Spleen (tissue), 11 donors: ENCODE measurements at regions not wholly inside any gene's neighbourhood (a gene's known extent, or its start where the extent isn't known, plus 50 kb on each side); places are given as distances from the start of the nearest gene placed in this dataset.

Experiments used
- DNase-seq: peaks from one replicate; pipeline ENCODE4 v3.0.0-alpha.2; 2020
- H3K27ac ChIP-seq, 8 donors: fragments of 200-600 bp; sonication (generic) in 7 of 8; 1 replicate in 4 of 8; 2 replicates in 4 of 8; pipeline versions ENCODE4 v1.5.0 to v1.8.0; 2016 to 2021; ENCODE audit warnings: inconsistent platforms in 4 of 8, mild to moderate bottlenecking in 4 of 8, moderate library complexity in 1 of 8
- H3K27me3 ChIP-seq, 7 donors: fragments of 200-600 bp; sonication (generic) in 6 of 7; replicated peaks in 1 of 7; 1 replicate in 4 of 7; 2 replicates in 3 of 7; pipeline versions ENCODE4 v1.5.0 to v1.8.0; 2016 to 2021; ENCODE audit warnings: inconsistent platforms in 3 of 7, mild to moderate bottlenecking in 1 of 7
- H3K36me3 ChIP-seq, 6 donors: fragments of 200-600 bp; sonication (generic) in 5 of 6; 1 replicate in 4 of 6; 2 replicates in 2 of 6; pipeline versions ENCODE4 v1.5.0 to v1.8.0; 2016 to 2021; ENCODE audit warnings: inconsistent platforms in 2 of 6
- H3K4me1 ChIP-seq, 6 donors: fragments of 200-600 bp; sonication (generic) in 5 of 6; 1 replicate in 3 of 6; 2 replicates in 3 of 6; pipeline versions ENCODE4 v1.5.0 to v1.8.0; 2016 to 2021; ENCODE audit warnings: inconsistent platforms in 3 of 6
- H3K4me3 ChIP-seq, 8 donors: fragments of 200-600 bp; sonication (generic) in 7 of 8; 1 replicate in 4 of 8; 2 replicates in 4 of 8; pipeline versions ENCODE4 v1.5.0 to v1.8.0; 2016 to 2021; ENCODE audit warnings: inconsistent platforms in 4 of 8, mild to moderate bottlenecking in 4 of 8, moderate library complexity in 2 of 8
- H3K9me3 ChIP-seq, 8 donors: fragments of 200-600 bp; sonication (generic) in 7 of 8; 1 replicate in 4 of 8; 2 replicates in 4 of 8; pipeline versions ENCODE4 v1.5.0 to v1.8.0; 2016 to 2021; ENCODE audit warnings: inconsistent platforms in 4 of 8
- POLR2A ChIP-seq, 3 donors: fragments of 450-650 bp; IDR thresholded peaks; one replicate each; pipeline ENCODE4 v1.5.1; 2017; ENCODE audit warnings: antibody characterized with exemption in 3 of 3, mild to moderate bottlenecking in 1 of 3
- POLR2AphosphoS5 ChIP-seq, 3 donors: sonication (generic); formaldehyde crosslinking; IDR thresholded peaks; one replicate each; pipeline ENCODE4 v1.5.1; 2017; ENCODE audit warnings: antibody characterized with exemption in 3 of 3
- WGBS, 5 donors: extraction: QIAGEN DNeasy Blood & Tissue Kit in 3 of 5; methylation state at CpG; one replicate each; pipeline versions ENCODE4 v1.1.5 to v1.1.7; 2013 to 2018; 5-methylcytosine and 5-hydroxymethylcytosine counted together
- intact Hi-C: fragments of 100-400 bp; cut with DNase I; formaldehyde crosslinking; loops from one replicate; pipeline ENCODE4 v1.15.0; 2023; ENCODE audit warnings: low total_unique reads
- TF ChIP-seq, protein P1 (sequence below), 11 experiments: fragments of 200-600 bp in 7 of 11; fragments of 450-650 bp in 4 of 11; sonication (generic) in 4 of 11; IDR thresholded peaks in 8 of 11; conservative IDR thresholded peaks in 3 of 11; 1 replicate in 7 of 11; 2 replicates in 4 of 11; pipeline versions ENCODE4 v1.4.0 to v1.8.0; 2016 to 2021; ENCODE audit warnings: antibody characterized with exemption in 11 of 11, inconsistent platforms in 4 of 11, mild to moderate bottlenecking in 1 of 11
- donor health status: healthy with polysubstance abuse.
- donor health status: DM: no; HTN: no; CAD: no; lungs with moderate emphysema.
- donor health status: DM: no; HTN: no; CAD: no.
- donor health status: Bipolar disorder and iron deficiency.
- donor health status: healthy.
- donor health status: DM: no; HTN: no; CAD: no.
- donor health status: DM: yes; HTN: yes; CAD: no.

DNA sequence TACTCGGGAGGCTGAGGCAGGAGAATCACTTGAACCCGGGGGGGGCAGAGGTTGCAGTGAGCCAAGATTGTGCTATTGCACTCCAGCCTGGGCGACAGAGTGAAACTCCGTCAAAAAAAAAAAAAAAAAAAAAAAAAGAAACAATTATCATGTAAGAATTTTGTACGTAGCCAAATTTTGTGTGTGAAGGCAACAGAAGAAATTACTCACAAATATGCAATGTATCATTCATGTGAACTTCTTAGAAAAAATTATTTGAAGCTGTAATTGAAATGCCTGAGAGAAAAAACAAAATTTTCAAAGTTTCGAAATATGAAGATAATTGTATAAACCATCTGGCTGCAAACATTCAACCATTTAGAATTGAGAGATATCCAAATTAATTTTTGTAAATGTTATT is 204.8 kb upstream of the PARD3B start:
- Histone ChIP-seq H3K27me3 (peaks cover 0 to 12% (median 0%) of the 10 kb centered on the region in 7 donors), H3K27ac (no peak overlapping the region), H3K4me1 (no peaks in the 10 kb centered on the region), H3K36me3 (no peaks in the 10 kb centered on the region), H3K9me3 (no peaks in the 10 kb centered on the region), H3K4me3 (no peak overlapping the region)
- TF ChIP-seq, protein P1, sequence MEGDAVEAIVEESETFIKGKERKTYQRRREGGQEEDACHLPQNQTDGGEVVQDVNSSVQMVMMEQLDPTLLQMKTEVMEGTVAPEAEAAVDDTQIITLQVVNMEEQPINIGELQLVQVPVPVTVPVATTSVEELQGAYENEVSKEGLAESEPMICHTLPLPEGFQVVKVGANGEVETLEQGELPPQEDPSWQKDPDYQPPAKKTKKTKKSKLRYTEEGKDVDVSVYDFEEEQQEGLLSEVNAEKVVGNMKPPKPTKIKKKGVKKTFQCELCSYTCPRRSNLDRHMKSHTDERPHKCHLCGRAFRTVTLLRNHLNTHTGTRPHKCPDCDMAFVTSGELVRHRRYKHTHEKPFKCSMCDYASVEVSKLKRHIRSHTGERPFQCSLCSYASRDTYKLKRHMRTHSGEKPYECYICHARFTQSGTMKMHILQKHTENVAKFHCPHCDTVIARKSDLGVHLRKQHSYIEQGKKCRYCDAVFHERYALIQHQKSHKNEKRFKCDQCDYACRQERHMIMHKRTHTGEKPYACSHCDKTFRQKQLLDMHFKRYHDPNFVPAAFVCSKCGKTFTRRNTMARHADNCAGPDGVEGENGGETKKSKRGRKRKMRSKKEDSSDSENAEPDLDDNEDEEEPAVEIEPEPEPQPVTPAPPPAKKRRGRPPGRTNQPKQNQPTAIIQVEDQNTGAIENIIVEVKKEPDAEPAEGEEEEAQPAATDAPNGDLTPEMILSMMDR (IDR thresholded peaks at IDR 0.05 in 8 of 11, conservative IDR thresholded peaks at IDR 0.05 in 3 of 11), result no peak
- no peak for TF ChIP-seq POLR2A (IDR thresholded peaks at IDR 0.05)
- no peak for TF ChIP-seq POLR2AphosphoS5 (IDR thresholded peaks at IDR 0.05)
- intact Hi-C loops, result no loop called here
- no peak for DNase-seq
- 80 to 97% (median 85%) methylated on average over 5 to 6 of the region's 6 CpGs for WGBS, 5 donors

DNA sequence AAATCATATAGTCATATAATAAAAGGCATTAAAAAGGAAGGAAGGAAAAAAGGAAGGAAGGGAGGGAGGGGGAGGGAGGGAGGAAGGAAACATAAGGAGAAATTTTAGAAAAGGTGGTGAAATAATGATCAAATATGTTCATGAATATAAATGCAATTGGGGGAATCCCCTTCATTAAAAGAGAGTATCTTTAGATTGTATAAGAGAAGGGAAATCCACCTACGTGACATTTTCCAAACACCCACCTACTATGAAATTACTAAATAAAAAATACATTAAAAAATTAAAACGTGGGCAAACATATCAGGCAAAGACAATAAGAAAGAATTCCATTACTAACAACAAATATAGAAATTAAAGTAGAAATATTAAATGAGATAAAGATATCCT is 203.4 kb upstream of the PARD3B start:
- Histone ChIP-seq H3K4me3 (no peak overlapping the region), H3K27ac (no peak overlapping the region), H3K4me1 (no peaks in the 10 kb centered on the region), H3K9me3 (no peaks in the 10 kb centered on the region), H3K36me3 (no peaks in the 10 kb centered on the region), H3K27me3 (peaks cover 0 to 7% (median 0%) of the 10 kb centered on the region in 7 donors)
- WGBS, 5 donors, result 46 to 77% (median 66%) methylated on average over 2 of the region's 2 CpGs
- DNase-seq, result no peak
- intact Hi-C loops, result no loop called here
- no peak for TF ChIP-seq POLR2A (IDR thresholded peaks at IDR 0.05)
- TF ChIP-seq, protein P1 (IDR thresholded peaks at IDR 0.05 in 8 of 11, conservative IDR thresholded peaks at IDR 0.05 in 3 of 11), result no peak
- TF ChIP-seq POLR2AphosphoS5 (IDR thresholded peaks at IDR 0.05), result no peak

DNA sequence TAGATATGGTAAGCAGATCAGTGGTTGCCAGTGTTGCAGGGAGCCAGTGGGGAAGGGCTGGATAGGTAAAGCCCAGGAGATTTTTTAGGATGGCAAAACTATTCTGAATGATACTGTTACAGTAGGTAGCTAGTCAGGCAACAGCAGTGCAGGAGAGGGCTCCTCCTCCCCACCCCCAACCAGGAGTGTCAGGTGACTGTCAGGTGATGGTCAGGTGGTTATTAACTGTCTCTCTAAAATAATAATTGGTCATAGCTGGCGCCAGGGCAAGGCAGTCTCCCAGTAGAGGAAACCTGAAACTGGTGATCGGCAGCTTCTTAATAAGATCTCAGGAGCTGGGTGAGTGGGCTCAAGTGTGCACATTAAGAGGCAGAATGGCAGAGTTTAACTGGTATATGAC is 201.6 kb upstream of the PARD3B start:
- DNase-seq, result no peak
- intact Hi-C loops, result no loop called here
- Histone ChIP-seq H3K4me3 (no peak overlapping the region), H3K36me3 (no peaks in the 10 kb centered on the region), H3K27ac (no peak overlapping the region), H3K27me3 (peaks cover 0 to 4% (median 0%) of the 10 kb centered on the region in 7 donors), H3K9me3 (peaks cover 0 to 1% (median 0%) of the 10 kb centered on the region in 8 donors), H3K4me1 (no peaks in the 10 kb centered on the region)
- TF ChIP-seq, protein P1 (IDR thresholded peaks at IDR 0.05 in 8 of 11, conservative IDR thresholded peaks at IDR 0.05 in 3 of 11), result no peak
- TF ChIP-seq POLR2AphosphoS5 (IDR thresholded peaks at IDR 0.05) (no peak), POLR2A (IDR thresholded peaks at IDR 0.05) (no peak)
- WGBS, 5 donors, result 85 to 96% (median 91%) methylated on average over 2 of the region's 2 CpGs

DNA sequence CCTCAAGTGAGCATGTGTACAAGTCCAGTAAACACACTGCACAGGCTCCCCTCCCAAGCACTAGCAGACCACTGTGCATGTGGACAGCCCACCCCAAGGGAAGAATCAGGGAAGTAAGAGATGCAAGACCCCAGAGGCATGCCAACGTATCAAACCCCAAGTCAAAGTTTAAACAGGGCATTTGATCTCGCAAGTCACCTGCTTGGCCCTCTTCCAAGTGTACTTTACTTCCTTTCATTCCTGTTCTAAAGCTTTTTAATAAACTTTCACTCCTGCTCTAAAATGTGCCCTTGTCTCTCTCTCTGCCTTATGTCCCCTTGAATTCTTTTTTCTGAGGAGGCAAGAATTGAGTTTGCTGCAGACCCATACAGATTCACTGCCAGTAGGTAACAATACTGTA is 201.2 kb upstream of the PARD3B start:
- peaks cover 0 to 3% (median 0%) of the 10 kb centered on the region in 8 donors for H3K9me3 ChIP-seq
- H3K27ac ChIP-seq, result no peak overlapping the region
- no peaks in the 10 kb centered on the region for H3K27me3 ChIP-seq
- no peak overlapping the region for H3K4me3 ChIP-seq
- no peaks in the 10 kb centered on the region for H3K36me3 ChIP-seq
- H3K4me1 ChIP-seq, result no peaks in the 10 kb centered on the region
- no peak for TF ChIP-seq POLR2AphosphoS5 (IDR thresholded peaks at IDR 0.05)
- TF ChIP-seq, protein P1 (IDR thresholded peaks at IDR 0.05 in 8 of 11, conservative IDR thresholded peaks at IDR 0.05 in 3 of 11), result no peak
- TF ChIP-seq POLR2A (IDR thresholded peaks at IDR 0.05), result no peak
- 21 to 42% (median 27%) methylated on average over 2 of the region's 2 CpGs for WGBS, 5 donors
- DNase-seq, result no peak
- intact Hi-C loops, result no loop called here
